Neuronal stem cell (in vitro differentiated cells): ENCODE measurements at regions not wholly inside any gene's neighbourhood (a gene's known extent, or its start where the extent isn't known, plus 50 kb on each side); places are given as distances from the start of the nearest gene placed in this dataset.

Source experiments
- DNase-seq: peaks from one replicate; pipeline ENCODE4 v3.0.0-alpha.2; 2013; ENCODE audit warnings: low spot score
- H2AFZ ChIP-seq: one replicate; pipeline ENCODE4 v1.6.1; 2013; ENCODE audit warnings: mild to moderate bottlenecking, low read length, inconsistent platforms
- H2AK5ac ChIP-seq: 2 replicates; pipeline ENCODE4 v1.6.1; 2013; ENCODE audit warnings: low read depth, mild to moderate bottlenecking, inconsistent platforms, low read length, moderate library complexity, mixed read lengths
- H2BK120ac ChIP-seq: 2 replicates; pipeline ENCODE4 v1.6.1; 2013; ENCODE audit warnings: low read depth, mild to moderate bottlenecking, inconsistent platforms, low read length, moderate library complexity, mixed read lengths
- H2BK12ac ChIP-seq: one replicate; pipeline ENCODE4 v1.6.1; 2013; ENCODE audit warnings: low read length, inconsistent platforms
- H2BK15ac ChIP-seq: 2 replicates; pipeline ENCODE4 v1.6.1; 2013; ENCODE audit warnings: mild to moderate bottlenecking, low read length, inconsistent platforms, mixed read lengths
- H2BK5ac ChIP-seq: one replicate; pipeline ENCODE4 v1.6.1; 2013; ENCODE audit warnings: inconsistent platforms, mild to moderate bottlenecking, low read length, moderate library complexity
- H3K14ac ChIP-seq: one replicate; pipeline ENCODE4 v1.6.1; 2013; ENCODE audit warnings: low read length, inconsistent platforms
- H3K18ac ChIP-seq: 2 replicates; pipeline ENCODE4 v1.6.1; 2013; ENCODE audit warnings: low read length, inconsistent platforms
- H3K23ac ChIP-seq: 2 replicates; pipeline ENCODE4 v1.6.1; 2013; ENCODE audit warnings: low read depth, mild to moderate bottlenecking, mixed read lengths, low read length, inconsistent platforms; ENCODE audit not compliant: poor library complexity
- H3K27ac ChIP-seq: replicated peaks from 3 replicates; pipeline ENCODE4 v1.5.1; 2013; ENCODE audit warnings: low read length, inconsistent platforms
- H3K27me3 ChIP-seq, 3 experiments: 2 replicates each; pipeline ENCODE4 v1.6.1; 2013; ENCODE audit warnings: low read length in 3 of 3, mild to moderate bottlenecking in 2 of 3, inconsistent platforms in 1 of 3, low read depth in 1 of 3, mixed read lengths in 1 of 3, moderate library complexity in 1 of 3; ENCODE audit not compliant: control insufficient read depth in 3 of 3, insufficient read depth in 3 of 3
- H3K36me3 ChIP-seq, 2 donors: replicated peaks in 1 of 2; 2 replicates each; pipeline ENCODE4 v1.6.1; 2013; ENCODE audit warnings: low read length in 2 of 2; ENCODE audit not compliant: control insufficient read depth in 2 of 2, insufficient read depth in 2 of 2
- H3K4ac ChIP-seq: 2 replicates; pipeline ENCODE4 v1.6.1; 2013; ENCODE audit warnings: inconsistent platforms, mild to moderate bottlenecking, low read length, moderate library complexity
- H3K4me1 ChIP-seq, 2 donors: 1 replicate in 1 of 2; 2 replicates in 1 of 2; pipeline ENCODE4 v1.6.1; 2013; ENCODE audit warnings: low read length in 2 of 2, low read depth in 1 of 2; ENCODE audit not compliant: control insufficient read depth in 2 of 2, insufficient read depth in 1 of 2
- H3K4me2 ChIP-seq: one replicate; pipeline ENCODE4 v1.6.1; 2013; ENCODE audit warnings: mild to moderate bottlenecking, low read length, inconsistent platforms; ENCODE audit not compliant: insufficient read depth, poor library complexity, severe bottlenecking
- H3K4me3 ChIP-seq, 2 donors: 2 replicates each; pipeline ENCODE4 v1.5.1; 2013; ENCODE audit warnings: low read length in 2 of 2, mild to moderate bottlenecking in 2 of 2, inconsistent platforms in 1 of 2, moderate library complexity in 1 of 2
- H3K79me1 ChIP-seq: one replicate; pipeline ENCODE4 v1.6.1; 2013; ENCODE audit warnings: low read depth, mild to moderate bottlenecking, inconsistent platforms, low read length, moderate library complexity
- H3K9ac ChIP-seq: one replicate; pipeline ENCODE4 v1.6.1; 2013; ENCODE audit warnings: mild to moderate bottlenecking, low read depth, low read length, inconsistent platforms; ENCODE audit not compliant: poor library complexity
- H3K9me3 ChIP-seq, 2 donors: replicated peaks in 1 of 2; 2 replicates each; pipeline versions ENCODE3 to v1.6.1; 2013; ENCODE audit warnings: low read length in 2 of 2, mild to moderate bottlenecking in 2 of 2, inconsistent platforms in 1 of 2, low read depth in 1 of 2, mixed read lengths in 1 of 2, moderate library complexity in 1 of 2; ENCODE audit not compliant: control insufficient read depth in 2 of 2, insufficient read depth in 1 of 2
- H4K8ac ChIP-seq: one replicate; pipeline ENCODE4 v1.6.1; 2013; ENCODE audit warnings: low read depth, mild to moderate bottlenecking, inconsistent platforms, low read length, moderate library complexity
- H4K91ac ChIP-seq: one replicate; pipeline ENCODE4 v1.6.1; 2013; ENCODE audit warnings: low read length, low read depth, mild to moderate bottlenecking, inconsistent platforms; ENCODE audit not compliant: poor library complexity
- WGBS, 2 donors: extraction: QIAGEN DNeasy Blood & Tissue Kit; methylation state at CpG; one replicate each; pipeline ENCODE4 v1.1.7; 2013; ENCODE audit warnings: missing lambda C conversion rate in 2 of 2, mixed read lengths in 1 of 2; ENCODE audit not compliant: insufficient read length in 2 of 2, insufficient replicate concordance in 1 of 2; ENCODE audit errors: extremely low coverage in 2 of 2; 5-methylcytosine and 5-hydroxymethylcytosine counted together

DNA sequence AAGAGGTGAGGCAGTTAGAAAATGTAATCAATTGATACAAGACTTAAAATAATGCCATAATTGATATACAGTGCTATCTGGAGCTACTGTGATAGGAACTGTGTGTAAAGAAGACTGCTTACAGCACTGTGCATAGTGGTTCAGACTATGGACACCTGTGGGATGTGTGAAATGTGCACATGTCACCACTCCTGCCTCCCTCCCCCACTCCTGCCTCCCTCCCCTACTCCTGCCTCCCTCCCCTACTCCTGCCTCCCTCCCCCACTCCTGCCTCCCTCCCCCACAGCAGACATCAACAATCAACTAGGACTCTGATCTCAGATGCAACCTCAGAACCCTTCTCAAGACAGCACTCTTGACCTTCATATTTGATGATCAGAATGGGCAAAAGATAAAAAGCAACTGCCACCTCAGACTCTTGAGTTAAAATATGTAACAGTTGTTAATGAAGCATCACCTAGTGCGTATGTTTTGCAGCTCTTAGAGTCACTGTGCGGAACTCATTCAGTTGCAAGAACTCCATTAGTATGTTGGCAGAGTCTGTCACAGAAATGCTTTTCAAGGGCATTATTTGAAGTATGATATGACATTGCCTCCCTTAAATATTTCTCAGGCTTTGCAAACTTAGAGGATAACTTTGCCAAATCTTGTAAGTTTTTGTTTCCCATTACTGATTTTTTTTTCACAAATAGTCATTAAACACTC is 255.2 kb upstream of the DDHD1 start:
- Histone ChIP-seq H3K27ac (no peak overlapping the region), H3K9me3 (peaks cover 0 to 1% of the 10 kb centered on the region in 2 donors), H3K79me1 (no peaks in the 10 kb centered on the region), H2AK5ac (no peak overlapping the region), H3K4me2 (no peak overlapping the region), H3K9ac (no peak overlapping the region), H2BK5ac (no peak overlapping the region), H2BK12ac (no peak overlapping the region), H3K23ac (no peak overlapping the region), H3K27me3 (no peaks in the 10 kb centered on the region), H3K18ac (no peak overlapping the region), H3K4me3 (no peak overlapping the region), H2BK15ac (no peak overlapping the region), H2AFZ (no peak overlapping the region), H4K8ac (no peak overlapping the region), H2BK120ac (no peak overlapping the region), H3K36me3 (no peaks in the 10 kb centered on the region), H3K4ac (no peak overlapping the region), H3K4me1 (peaks cover 0 to 2% of the 10 kb centered on the region in 2 donors), H4K91ac (no peak overlapping the region), H3K14ac (no peak overlapping the region)
- no CpG with 5 or more reads among the region's 2 CpGs for WGBS, 2 donors
- no peak for DNase-seq

DNA sequence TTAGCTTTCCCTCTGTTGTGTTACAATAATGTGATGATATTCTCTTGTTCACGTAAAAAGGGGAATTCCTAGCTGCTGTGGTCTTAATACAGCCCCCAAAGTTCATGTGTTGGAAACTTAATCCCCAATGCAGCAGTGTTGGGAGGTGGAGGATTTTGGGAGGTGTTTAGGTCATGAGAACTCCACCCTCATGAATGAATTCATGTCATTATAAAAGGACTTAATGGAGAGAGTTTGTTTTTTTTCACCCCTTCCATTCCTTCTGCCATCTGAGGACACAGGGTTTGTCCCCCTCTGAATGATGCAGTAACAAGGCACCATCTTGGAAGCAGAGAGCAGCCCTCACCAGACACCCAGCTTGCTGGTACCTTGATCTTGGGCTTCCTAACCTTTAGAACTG is 253.4 kb upstream of the DDHD1 start:
- Histone ChIP-seq H2AFZ (no peak overlapping the region), H4K8ac (no peak overlapping the region), H3K4me3 (no peak overlapping the region), H3K9me3 (peaks cover 0 to 1% of the 10 kb centered on the region in 2 donors), H3K9ac (no peak overlapping the region), H4K91ac (no peak overlapping the region), H3K36me3 (no peaks in the 10 kb centered on the region), H2BK5ac (no peak overlapping the region), H3K27ac (no peak overlapping the region), H3K14ac (no peak overlapping the region), H3K4me2 (no peak overlapping the region), H2BK12ac (no peak overlapping the region), H3K4ac (no peak overlapping the region), H3K18ac (no peak overlapping the region), H2AK5ac (no peak overlapping the region), H2BK120ac (no peak overlapping the region), H3K27me3 (no peaks in the 10 kb centered on the region), H3K23ac (no peak overlapping the region), H2BK15ac (no peak overlapping the region), H3K79me1 (no peaks in the 10 kb centered on the region), H3K4me1 (peaks cover 0 to 2% of the 10 kb centered on the region in 2 donors)
- WGBS, 2 donors = no CpG with 5 or more reads among the region's 1 CpG
- DNase-seq = no peak

DNA sequence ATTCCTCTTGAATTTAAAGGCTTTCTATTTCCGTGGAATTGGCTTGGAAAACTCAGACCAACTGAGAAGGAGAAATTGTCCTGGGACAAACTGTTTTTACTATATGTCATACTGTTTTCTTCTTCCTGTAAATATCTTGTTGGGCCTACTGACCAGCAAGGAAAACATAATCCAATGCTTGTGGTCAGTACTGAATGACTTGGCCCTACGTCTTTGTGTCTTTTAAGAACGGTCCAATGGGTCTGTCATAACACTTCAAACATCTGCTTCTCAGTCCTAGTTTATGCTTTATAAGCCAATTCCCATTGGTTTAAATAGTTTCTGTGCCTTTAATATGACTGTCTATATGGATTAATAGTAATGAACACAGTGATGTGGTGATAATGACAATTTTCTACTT is 248.5 kb upstream of the DDHD1 start:
- no peak overlapping the region for H3K4ac ChIP-seq
- H3K4me1 ChIP-seq = no peaks in the 10 kb centered on the region
- H3K9ac ChIP-seq = no peak overlapping the region
- no peak overlapping the region for H2AFZ ChIP-seq
- no peak overlapping the region for H3K23ac ChIP-seq
- no peaks in the 10 kb centered on the region for H3K27me3 ChIP-seq
- no peak overlapping the region for H3K4me3 ChIP-seq
- H3K79me1 ChIP-seq = no peaks in the 10 kb centered on the region
- no peak overlapping the region for H2BK12ac ChIP-seq
- peaks cover 0 to 1% of the 10 kb centered on the region in 2 donors for H3K9me3 ChIP-seq
- no peak for DNase-seq
- H3K18ac ChIP-seq = no peak overlapping the region
- H3K4me2 ChIP-seq = no peak overlapping the region
- no peak overlapping the region for H2BK5ac ChIP-seq
- H2BK15ac ChIP-seq = no peak overlapping the region
- no peak overlapping the region for H4K91ac ChIP-seq
- WGBS, 2 donors = no CpG with 5 or more reads among the region's 3 CpGs
- H3K14ac ChIP-seq = no peak overlapping the region
- no peak overlapping the region for H2AK5ac ChIP-seq
- H4K8ac ChIP-seq = no peak overlapping the region
- H2BK120ac ChIP-seq = no peak overlapping the region
- no peaks in the 10 kb centered on the region for H3K36me3 ChIP-seq
- H3K27ac ChIP-seq = no peak overlapping the region

DNA sequence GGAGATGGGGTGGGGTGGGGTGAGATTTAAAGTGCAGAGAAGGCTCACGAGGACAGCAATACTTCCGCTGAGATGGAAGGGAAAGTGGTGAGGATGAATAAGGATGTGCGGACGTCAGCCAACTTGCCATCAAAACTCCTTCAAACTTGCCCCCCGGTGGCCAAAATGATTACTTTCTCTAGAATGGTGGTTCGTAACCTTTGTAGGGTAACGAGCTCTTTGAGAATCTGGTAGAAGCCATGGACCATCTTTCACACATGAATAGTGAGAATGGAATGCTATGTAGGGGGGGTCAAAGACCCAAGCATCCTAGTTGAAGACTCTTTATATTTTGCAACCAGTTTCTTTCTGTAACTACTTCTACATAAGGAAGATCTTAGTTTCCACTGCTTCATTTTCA is 245.9 kb upstream of the DDHD1 start:
- Histone ChIP-seq H2AK5ac (no peak overlapping the region), H3K9ac (no peak overlapping the region), H3K4me3 (no peak overlapping the region), H3K4me1 (no peaks in the 10 kb centered on the region), H3K4me2 (no peak overlapping the region), H4K91ac (no peak overlapping the region), H3K36me3 (no peaks in the 10 kb centered on the region), H2AFZ (no peak overlapping the region), H3K27me3 (no peaks in the 10 kb centered on the region), H3K79me1 (no peaks in the 10 kb centered on the region), H3K4ac (no peak overlapping the region), H2BK5ac (no peak overlapping the region), H4K8ac (no peak overlapping the region), H3K27ac (no peak overlapping the region), H3K14ac (no peak overlapping the region), H3K9me3 (peaks cover 3 to 7% of the 10 kb centered on the region in 2 donors), H2BK12ac (no peak overlapping the region), H3K23ac (no peak overlapping the region), H2BK120ac (no peak overlapping the region), H2BK15ac (no peak overlapping the region), H3K18ac (no peak overlapping the region)
- no CpG with 5 or more reads among the region's 7 CpGs for WGBS, 2 donors
- DNase-seq = peak; percentile 11
